HG02571 (cell line): ENCODE measurements at regions not wholly inside any gene's neighbourhood (a gene's known extent, or its start where the extent isn't known, plus 50 kb on each side); places are given as distances from the start of the nearest gene placed in this dataset.
A peak's percentile ranks its signal among the peaks of the same experiment; 100 is the strongest.
"Not testable (repeated sequence)": the region's sequence is repeated elsewhere in the genome, so short reads cannot be mapped to it uniquely, and the experiment has no call there.

Experiments
- ATAC-seq: cut with Tn5 transposase; IDR thresholded peaks from one replicate; pipeline ENCODE4 v1.9.1; 2021; ENCODE audit warnings: mild to moderate bottlenecking, moderate library complexity; ENCODE audit not compliant: unreplicated experiment

GRCh38 chr3:84666468-84666867, 292.3 kb upstream of the CADM2 start:
- ATAC-seq: no peak

GRCh38 chr3:84679211-84679610, 279.6 kb upstream of the CADM2 start:
- ATAC-seq: no peak

DNA sequence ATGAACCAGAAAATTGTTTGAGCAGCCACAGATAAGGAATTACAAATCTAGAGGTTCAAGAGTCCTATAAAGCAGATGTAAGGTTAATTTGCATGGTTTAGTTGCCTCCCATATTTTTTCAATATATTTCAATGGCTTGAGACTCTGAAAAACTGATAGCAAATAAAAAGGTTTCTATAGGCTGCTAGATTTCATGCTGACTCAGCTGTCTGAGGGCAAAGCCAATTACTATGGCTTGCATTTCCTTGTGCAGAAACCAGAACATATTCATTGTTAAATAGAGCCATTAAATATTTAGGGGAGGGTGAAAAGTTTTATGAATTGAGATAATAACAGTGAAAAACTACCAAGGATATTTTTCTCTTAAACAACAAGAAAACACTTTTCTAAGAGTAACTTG, 278.1 kb upstream of the CADM2 start:
- no peak for ATAC-seq

GRCh38 chr3:84683493-84683892, 275.3 kb upstream of the CADM2 start:
- no peak for ATAC-seq

- ATAC-seq: no peak
Observed at GRCh38 chr3:84685467-84685866, 273.3 kb upstream of the CADM2 start.

- ATAC-seq: no peak
Observed at GRCh38 chr3:84692261-84692660, 266.5 kb upstream of the CADM2 start.

DNA sequence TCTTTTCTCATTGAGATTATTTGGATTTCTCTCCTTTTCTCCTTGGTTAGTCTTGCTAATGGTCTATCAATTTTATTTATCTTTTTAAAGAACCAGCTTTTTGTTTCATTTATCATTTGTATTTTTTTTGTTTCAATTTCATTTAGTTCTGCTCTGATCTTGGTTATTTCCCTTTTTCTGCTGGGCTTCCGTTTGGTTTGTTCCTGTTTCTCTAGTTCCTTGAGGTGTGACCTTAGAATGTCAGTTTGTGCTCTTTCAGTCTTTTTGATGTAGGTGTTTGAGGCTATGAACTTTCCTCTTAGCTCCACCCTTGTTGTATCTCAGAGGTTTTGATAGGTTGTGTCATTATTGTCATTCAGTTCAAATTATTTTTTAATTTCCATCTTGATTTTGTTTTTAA, 248.5 kb upstream of the CADM2 start:
- not testable (repeated sequence) for ATAC-seq

- ATAC-seq: no peak
Observed at GRCh38 chr3:84717894-84718293, 240.9 kb upstream of the CADM2 start.

GRCh38 chr3:84724877-84725276, 233.9 kb upstream of the CADM2 start:
- ATAC-seq: peak; percentile 53

- no peak for ATAC-seq
Observed at GRCh38 chr3:84727616-84728015, 231.2 kb upstream of the CADM2 start.

- ATAC-seq: not testable (repeated sequence)
Observed at GRCh38 chr3:84734731-84735130, 224.1 kb upstream of the CADM2 start.

- no peak for ATAC-seq
Observed at GRCh38 chr3:84738086-84738485, 220.7 kb upstream of the CADM2 start.

- no peak for ATAC-seq
Observed at GRCh38 chr3:84742915-84743425, 215.8 kb upstream of the CADM2 start.

GRCh38 chr3:84744130-84744529, 214.7 kb upstream of the CADM2 start:
- ATAC-seq: no peak

GRCh38 chr3:84755860-84756259, 202.9 kb upstream of the CADM2 start:
- no peak for ATAC-seq

DNA sequence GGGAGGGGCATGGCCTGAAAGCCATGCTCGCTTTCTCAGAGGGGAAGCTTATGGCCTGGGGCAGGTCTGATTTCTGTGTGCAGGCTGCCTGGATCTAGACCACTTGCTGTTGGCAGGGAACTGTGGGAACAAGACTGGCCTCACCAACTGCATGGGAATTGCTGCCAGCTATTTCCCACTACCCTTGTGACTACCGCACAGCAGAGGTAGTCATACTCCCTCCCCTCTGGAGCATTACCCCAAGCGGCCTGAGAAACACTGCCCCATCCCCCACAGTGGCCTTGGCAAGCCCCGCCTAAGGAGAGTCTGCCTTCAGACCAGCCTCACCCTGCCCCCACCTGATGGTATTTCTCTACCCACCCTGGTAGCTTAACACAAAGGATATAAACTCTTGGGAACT, 199.4 kb upstream of the CADM2 start:
- no peak for ATAC-seq

GRCh38 chr3:84772841-84773240, 185.9 kb upstream of the CADM2 start:
- ATAC-seq: no peak

- ATAC-seq: no peak
Observed at GRCh38 chr3:84783281-84783680, 175.5 kb upstream of the CADM2 start.

DNA sequence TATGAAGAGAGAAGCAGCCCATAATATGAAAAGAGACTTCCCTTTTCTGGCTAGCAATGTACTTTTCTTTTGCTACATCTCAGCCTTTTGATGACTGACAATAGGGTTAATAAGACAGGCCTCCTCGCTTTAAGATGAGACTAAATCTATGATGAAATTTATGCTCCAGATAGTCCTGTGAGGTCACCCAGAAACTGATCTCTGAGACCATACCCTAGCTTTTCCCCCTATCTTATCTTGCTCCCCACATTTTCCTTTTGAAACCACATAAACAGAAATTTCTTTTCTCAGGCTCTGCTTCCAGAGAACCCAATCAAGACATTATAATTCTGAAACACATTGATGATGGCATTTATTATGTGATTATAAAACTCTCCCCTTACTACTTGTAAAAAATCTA, 168.8 kb upstream of the CADM2 start:
- no peak for ATAC-seq

- no peak for ATAC-seq
Observed at GRCh38 chr3:84806958-84807357, 151.8 kb upstream of the CADM2 start.

GRCh38 chr3:84820126-84820525, 138.7 kb upstream of the CADM2 start:
- ATAC-seq: no peak

GRCh38 chr3:84820906-84821305, 137.9 kb upstream of the CADM2 start:
- no peak for ATAC-seq

- ATAC-seq: no peak
Observed at GRCh38 chr3:84825817-84826216, 133.0 kb upstream of the CADM2 start.

DNA sequence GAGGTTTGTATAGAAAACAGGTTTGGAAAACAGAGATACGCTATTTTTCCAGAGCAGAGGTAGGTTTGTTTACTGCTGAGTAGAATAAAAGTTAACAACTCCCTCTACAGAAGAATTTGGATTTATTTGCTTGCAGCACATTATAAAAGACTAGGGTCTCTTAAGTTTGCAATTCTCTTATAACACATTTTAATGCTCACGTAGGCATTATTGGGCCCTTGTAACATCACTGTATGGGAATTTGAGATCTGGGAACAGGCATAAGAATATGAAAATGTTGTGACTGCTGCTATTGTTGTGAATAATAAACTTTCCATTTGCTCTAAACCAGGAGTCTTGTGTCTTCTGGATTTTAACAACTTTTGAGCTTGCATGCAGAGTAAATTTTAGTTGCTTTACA, 128.3 kb upstream of the CADM2 start:
- ATAC-seq: no peak
